ENCODE measurements at regions not wholly inside any gene's neighbourhood (a gene's known extent, or its start where the extent isn't known, plus 50 kb on each side); places are given as distances from the start of the nearest gene placed in this dataset.

- DNase-seq (ENCODE audit: low read depth in 3 of 3) = no peak
Observed at GRCh38 chr3:106172101-106172500, 303.3 kb upstream of the CBLB start.

- DNase-seq (ENCODE audit: low read depth in 3 of 3) = no peak
Observed at GRCh38 chr3:106172780-106173179, 304.0 kb upstream of the CBLB start.

- no peak for DNase-seq (ENCODE audit: low read depth in 3 of 3)
Observed at GRCh38 chr3:106175276-106175675, 306.5 kb upstream of the CBLB start.

- peak; percentile 23 to 63 (median 27) for DNase-seq (ENCODE audit: low read depth in 3 of 3)
Observed at GRCh38 chr3:106176734-106177133, 307.9 kb upstream of the CBLB start.

- no peak for DNase-seq (ENCODE audit: low read depth in 3 of 3)
Observed at GRCh38 chr3:106182950-106183511, 314.2 kb upstream of the CBLB start.

- DNase-seq (ENCODE audit: low read depth in 3 of 3) = no peak
Observed at GRCh38 chr3:106183762-106184391, 315.1 kb upstream of the CBLB start.

- DNase-seq (ENCODE audit: low read depth in 3 of 3) = no peak
Observed at GRCh38 chr3:106184540-106185457, 316.0 kb upstream of the CBLB start.

- DNase-seq (ENCODE audit: low read depth in 3 of 3) = no peak
Observed at GRCh38 chr3:106185949-106186348, 317.1 kb upstream of the CBLB start.

GRCh38 chr3:106190296-106190695 lies 321.5 kb upstream of the CBLB start:
- no peak for DNase-seq (ENCODE audit: low read depth in 3 of 3)

GRCh38 chr3:106191211-106191610 lies 322.4 kb upstream of the CBLB start:
- no peak for DNase-seq (ENCODE audit: low read depth in 3 of 3)

GRCh38 chr3:106191913-106192312 lies 323.1 kb upstream of the CBLB start:
- DNase-seq (ENCODE audit: low read depth in 3 of 3) = no peak

GRCh38 chr3:106193876-106194275 lies 325.1 kb upstream of the CBLB start:
- DNase-seq (ENCODE audit: low read depth in 3 of 3) = no peak

- no peak for DNase-seq (ENCODE audit: low read depth in 3 of 3)
Observed at GRCh38 chr3:106194726-106195125, 325.9 kb upstream of the CBLB start.

GRCh38 chr3:106197532-106198194 lies 328.9 kb upstream of the CBLB start:
- DNase-seq (ENCODE audit: low read depth in 3 of 3) = no peak

GRCh38 chr3:106204160-106204868 lies 335.5 kb upstream of the CBLB start:
- no peak for DNase-seq (ENCODE audit: low read depth in 3 of 3)

GRCh38 chr3:106206146-106206545 lies 337.3 kb upstream of the CBLB start:
- no peak for DNase-seq (ENCODE audit: low read depth in 3 of 3)

GRCh38 chr3:106206613-106207012 lies 337.8 kb upstream of the CBLB start:
- DNase-seq (ENCODE audit: low read depth in 3 of 3) = no peak

- DNase-seq (ENCODE audit: low read depth in 3 of 3) = no peak
Observed at GRCh38 chr3:106208251-106208650, 339.4 kb upstream of the CBLB start.

- DNase-seq (ENCODE audit: low read depth in 3 of 3) = no peak
Observed at GRCh38 chr3:106208967-106209366, 340.2 kb upstream of the CBLB start.

- no peak for DNase-seq (ENCODE audit: low read depth in 3 of 3)
Observed at GRCh38 chr3:106209482-106209881, 340.7 kb upstream of the CBLB start.

GRCh38 chr3:106210923-106211322 lies 342.1 kb upstream of the CBLB start:
- no peak for DNase-seq (ENCODE audit: low read depth in 3 of 3)
